ENCODE measurements at regions not wholly inside any gene's neighbourhood (a gene's known extent, or its start where the extent isn't known, plus 50 kb on each side); places are given as distances from the start of the nearest gene placed in this dataset.

GRCh38 chr6:90911642-90912041 is 324.8 kb upstream of the MAP3K7 start:
- H4K20me1 ChIP-seq (ENCODE audit: control insufficient read depth, extremely low read depth, insufficient read depth, low read length): no peaks in the 10 kb centered on the region
- H3K36me3 ChIP-seq (ENCODE audit: control insufficient read depth in 2 of 2, extremely low read depth in 1 of 2, insufficient read depth in 2 of 2, low read length in 2 of 2): no peaks in the 10 kb centered on the region
- no peaks in the 10 kb centered on the region for H3K79me2 ChIP-seq (ENCODE audit: control insufficient read depth, insufficient read depth, low read length)
- H3K4me3 ChIP-seq (ENCODE audit: control insufficient read depth in 2 of 3, extremely low read depth in 1 of 3, insufficient read depth in 2 of 3, low read depth in 1 of 3, low read length in 3 of 3): no peak overlapping the region
- DNase-seq (ENCODE audit: low read depth, low spot score) (no peak), FAIRE-seq (no peak)
- dilution Hi-C loops (cut with MboI; ENCODE audit: extremely low pct_ligation_motif_present, low sequenced_read_pairs): no loop called here
- TF ChIP-seq EZH2 (IDR thresholded peaks at IDR 0.05; ENCODE audit: low read length): no peak
- no peak for TF ChIP-seq CTCF (optimal IDR thresholded peaks at IDR 0.05 in 1 of 3, IDR thresholded peaks at IDR 0.05 in 1 of 3, conservative IDR thresholded peaks at IDR 0.05 in 1 of 3; ENCODE audit: extremely low read depth in 1 of 3, insufficient read depth in 2 of 3, low read length in 3 of 3)
- H3K9ac ChIP-seq (ENCODE audit: control insufficient read depth, extremely low read depth, insufficient read depth, low read length): no peak overlapping the region
- H3K4me1 ChIP-seq (ENCODE audit: control insufficient read depth, extremely low read depth, insufficient read depth, low read length): peaks cover 13% of the 10 kb centered on the region
- H3K4me2 ChIP-seq (ENCODE audit: control insufficient read depth, extremely low read depth, insufficient read depth, low read depth, low read length): no peak overlapping the region
- H3K9me1 ChIP-seq (ENCODE audit: control insufficient read depth, extremely low read depth, insufficient read depth, low read length): no peaks in the 10 kb centered on the region
- H3K27me3 ChIP-seq (ENCODE audit: control insufficient read depth, extremely low read depth, insufficient read depth, low read length): no peaks in the 10 kb centered on the region
- no peaks in the 10 kb centered on the region for H3K9me3 ChIP-seq (ENCODE audit: control insufficient read depth, low read depth, low read length)
- no peak overlapping the region for H3K27ac ChIP-seq (ENCODE audit: control insufficient read depth, insufficient read depth, low read length)
- H2AFZ ChIP-seq (ENCODE audit: control insufficient read depth, low read length): no peak overlapping the region

GRCh38 chr6:90910893-90911292 is 324.0 kb upstream of the MAP3K7 start:
- DNase-seq (ENCODE audit: low read depth, low spot score): no peak
- no peak for FAIRE-seq
- no peaks in the 10 kb centered on the region for H3K36me3 ChIP-seq (ENCODE audit: control insufficient read depth in 2 of 2, extremely low read depth in 1 of 2, insufficient read depth in 2 of 2, low read length in 2 of 2)
- no peaks in the 10 kb centered on the region for H3K9me1 ChIP-seq (ENCODE audit: control insufficient read depth, extremely low read depth, insufficient read depth, low read length)
- H3K27ac ChIP-seq (ENCODE audit: control insufficient read depth, insufficient read depth, low read length): no peak overlapping the region
- no peak overlapping the region for H3K4me3 ChIP-seq (ENCODE audit: control insufficient read depth in 2 of 3, extremely low read depth in 1 of 3, insufficient read depth in 2 of 3, low read depth in 1 of 3, low read length in 3 of 3)
- H4K20me1 ChIP-seq (ENCODE audit: control insufficient read depth, extremely low read depth, insufficient read depth, low read length): no peaks in the 10 kb centered on the region
- H3K27me3 ChIP-seq (ENCODE audit: control insufficient read depth, extremely low read depth, insufficient read depth, low read length): no peaks in the 10 kb centered on the region
- H3K4me1 ChIP-seq (ENCODE audit: control insufficient read depth, extremely low read depth, insufficient read depth, low read length): peaks cover 13% of the 10 kb centered on the region
- H3K79me2 ChIP-seq (ENCODE audit: control insufficient read depth, insufficient read depth, low read length): no peaks in the 10 kb centered on the region
- H3K9ac ChIP-seq (ENCODE audit: control insufficient read depth, extremely low read depth, insufficient read depth, low read length): no peak overlapping the region
- TF ChIP-seq CTCF (optimal IDR thresholded peaks at IDR 0.05 in 1 of 3, IDR thresholded peaks at IDR 0.05 in 1 of 3, conservative IDR thresholded peaks at IDR 0.05 in 1 of 3; ENCODE audit: extremely low read depth in 1 of 3, insufficient read depth in 2 of 3, low read length in 3 of 3) (no peak), EZH2 (IDR thresholded peaks at IDR 0.05; ENCODE audit: low read length) (no peak)
- no peaks in the 10 kb centered on the region for H3K9me3 ChIP-seq (ENCODE audit: control insufficient read depth, low read depth, low read length)
- no peak overlapping the region for H3K4me2 ChIP-seq (ENCODE audit: control insufficient read depth, extremely low read depth, insufficient read depth, low read depth, low read length)
- dilution Hi-C loops (cut with MboI; ENCODE audit: extremely low pct_ligation_motif_present, low sequenced_read_pairs): no loop called here
- no peak overlapping the region for H2AFZ ChIP-seq (ENCODE audit: control insufficient read depth, low read length)

All from keratinocyte (primary cell).